ENCODE measurements at regions not wholly inside any gene's neighbourhood (a gene's known extent, or its start where the extent isn't known, plus 50 kb on each side); places are given as distances from the start of the nearest gene placed in this dataset.

GRCh38 chr20:9966966-9967365 is 67.8 kb upstream of the ANKEF1 start (continued):
- TF ChIP-seq, protein P1, sequence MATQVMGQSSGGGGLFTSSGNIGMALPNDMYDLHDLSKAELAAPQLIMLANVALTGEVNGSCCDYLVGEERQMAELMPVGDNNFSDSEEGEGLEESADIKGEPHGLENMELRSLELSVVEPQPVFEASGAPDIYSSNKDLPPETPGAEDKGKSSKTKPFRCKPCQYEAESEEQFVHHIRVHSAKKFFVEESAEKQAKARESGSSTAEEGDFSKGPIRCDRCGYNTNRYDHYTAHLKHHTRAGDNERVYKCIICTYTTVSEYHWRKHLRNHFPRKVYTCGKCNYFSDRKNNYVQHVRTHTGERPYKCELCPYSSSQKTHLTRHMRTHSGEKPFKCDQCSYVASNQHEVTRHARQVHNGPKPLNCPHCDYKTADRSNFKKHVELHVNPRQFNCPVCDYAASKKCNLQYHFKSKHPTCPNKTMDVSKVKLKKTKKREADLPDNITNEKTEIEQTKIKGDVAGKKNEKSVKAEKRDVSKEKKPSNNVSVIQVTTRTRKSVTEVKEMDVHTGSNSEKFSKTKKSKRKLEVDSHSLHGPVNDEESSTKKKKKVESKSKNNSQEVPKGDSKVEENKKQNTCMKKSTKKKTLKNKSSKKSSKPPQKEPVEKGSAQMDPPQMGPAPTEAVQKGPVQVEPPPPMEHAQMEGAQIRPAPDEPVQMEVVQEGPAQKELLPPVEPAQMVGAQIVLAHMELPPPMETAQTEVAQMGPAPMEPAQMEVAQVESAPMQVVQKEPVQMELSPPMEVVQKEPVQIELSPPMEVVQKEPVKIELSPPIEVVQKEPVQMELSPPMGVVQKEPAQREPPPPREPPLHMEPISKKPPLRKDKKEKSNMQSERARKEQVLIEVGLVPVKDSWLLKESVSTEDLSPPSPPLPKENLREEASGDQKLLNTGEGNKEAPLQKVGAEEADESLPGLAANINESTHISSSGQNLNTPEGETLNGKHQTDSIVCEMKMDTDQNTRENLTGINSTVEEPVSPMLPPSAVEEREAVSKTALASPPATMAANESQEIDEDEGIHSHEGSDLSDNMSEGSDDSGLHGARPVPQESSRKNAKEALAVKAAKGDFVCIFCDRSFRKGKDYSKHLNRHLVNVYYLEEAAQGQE (IDR thresholded peaks at IDR 0.05; ENCODE audit: low read depth, low read length): no peak
- TF ChIP-seq EZH2phosphoT487 (IDR thresholded peaks at IDR 0.05; ENCODE audit: borderline replicate concordance, low read depth) (no peak), TCF12 (IDR thresholded peaks at IDR 0.05) (no peak), IRF3 (IDR thresholded peaks at IDR 0.05; ENCODE audit: low read depth, low read length) (no peak), GABPA (IDR thresholded peaks at IDR 0.05; ENCODE audit: low read depth) (no peak), SIN3A (IDR thresholded peaks at IDR 0.05; ENCODE audit: borderline replicate concordance, low read depth, low read length) (no peak), NFIC (IDR thresholded peaks at IDR 0.05; ENCODE audit: borderline replicate concordance) (no peak), GATA2 (CRISPR knock-in tag; IDR thresholded peaks at IDR 0.05) (no peak), RXRA (IDR thresholded peaks at IDR 0.05; ENCODE audit: borderline replicate concordance, low read depth) (no peak), RAD21 (IDR thresholded peaks at IDR 0.05; ENCODE audit: low read length) (peak; percentile 28), JUND (IDR thresholded peaks at IDR 0.05) (no peak)
- TF ChIP-seq, protein P2, sequence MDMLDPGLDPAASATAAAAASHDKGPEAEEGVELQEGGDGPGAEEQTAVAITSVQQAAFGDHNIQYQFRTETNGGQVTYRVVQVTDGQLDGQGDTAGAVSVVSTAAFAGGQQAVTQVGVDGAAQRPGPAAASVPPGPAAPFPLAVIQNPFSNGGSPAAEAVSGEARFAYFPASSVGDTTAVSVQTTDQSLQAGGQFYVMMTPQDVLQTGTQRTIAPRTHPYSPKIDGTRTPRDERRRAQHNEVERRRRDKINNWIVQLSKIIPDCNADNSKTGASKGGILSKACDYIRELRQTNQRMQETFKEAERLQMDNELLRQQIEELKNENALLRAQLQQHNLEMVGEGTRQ (IDR thresholded peaks at IDR 0.05; ENCODE audit: borderline replicate concordance, low read depth, low read length): no peak

GRCh38 chr20:9963029-9963428 is 71.8 kb upstream of the ANKEF1 start:
- CTCF ChIA-PET: interaction anchor here (1.7 kb wide), 1 partner anchor 15 kb away, joined by 7 read pairs; no protein-coding TSS in a partner anchor
- no peaks in the 10 kb centered on the region; the same call in 1 of the 2 replicates for H3K27me3 ChIP-seq (ENCODE audit: insufficient read depth)
- H3K36me3 ChIP-seq (replicated peaks in 1 of 2; ENCODE audit: control insufficient read depth in 1 of 2, insufficient read depth in 2 of 2, low read length in 1 of 2): no peaks in the 10 kb centered on the region

More at GRCh38 chr20:9963029-9963428, 71.8 kb upstream of the ANKEF1 start:
- whole genome bisulfite sequencing (ENCODE audit: low lambda C conversion rate): 50% methylated on average over 4 of the region's 4 CpGs
- no peak overlapping the region for H2AFZ ChIP-seq (ENCODE audit: low read depth)
- H3F3A ChIP-seq (replicated peaks; ENCODE audit: insufficient read depth): no peaks in the 10 kb centered on the region
- H3K4me2 ChIP-seq: no peak overlapping the region
- no peak overlapping the region for H3K4me3 ChIP-seq (ENCODE audit: low read depth in 2 of 2, low read length in 1 of 2)
- no peaks in the 10 kb centered on the region for H3K79me2 ChIP-seq (ENCODE audit: insufficient read depth)
- no peaks in the 10 kb centered on the region for H4K20me1 ChIP-seq (ENCODE audit: insufficient read depth)
- DNase-seq: no peak
- H3K9me2 ChIP-seq: no peaks in the 10 kb centered on the region
- TF ChIP-seq NRF1 (IDR thresholded peaks at IDR 0.05; ENCODE audit: low read depth, low read length) (no peak), RFX5 (IDR thresholded peaks at IDR 0.05; ENCODE audit: low read length) (no peak), RCOR1 (IDR thresholded peaks at IDR 0.05; ENCODE audit: low read length) (no peak), RAD21 (IDR thresholded peaks at IDR 0.05; ENCODE audit: low read length) (no peak), FOXJ3 (CRISPR knock-in tag; IDR thresholded peaks at IDR 0.05) (no peak), POLR2AphosphoS5 (IDR thresholded peaks at IDR 0.05; ENCODE audit: low read depth, low read length) (no peak), IRF3 (IDR thresholded peaks at IDR 0.05; ENCODE audit: low read depth, low read length) (no peak), TAF1 (IDR thresholded peaks at IDR 0.05; ENCODE audit: borderline replicate concordance, low read depth, low read length) (no peak), NFIC (IDR thresholded peaks at IDR 0.05; ENCODE audit: borderline replicate concordance) (no peak), SMC3 (IDR thresholded peaks at IDR 0.05; ENCODE audit: low read depth, low read length) (no peak), FOXM1 (IDR thresholded peaks at IDR 0.05; ENCODE audit: low read depth) (no peak)
- TF ChIP-seq, protein P2 (IDR thresholded peaks at IDR 0.05; ENCODE audit: borderline replicate concordance, low read depth, low read length): no peak
- H3K4me1 ChIP-seq (ENCODE audit: control insufficient read depth in 1 of 2, insufficient read depth in 2 of 2, low read depth in 1 of 2, low read length in 1 of 2): peaks cover 0 to 4% of the 10 kb centered on the region in 2 experiments; a peak in 1 of 4 replicates
- no peak overlapping the region for H3K9ac ChIP-seq
- H3K9me3 ChIP-seq: no peaks in the 10 kb centered on the region
- no peak overlapping the region for H3K27ac ChIP-seq (ENCODE audit: low read depth in 2 of 2, low read length in 1 of 2)
- POLR2A ChIA-PET: no interaction called here

All from SK-N-SH (cell line).